SK-N-SH (cell line): ENCODE measurements at regions not wholly inside any gene's neighbourhood (a gene's known extent, or its start where the extent isn't known, plus 50 kb on each side); places are given as distances from the start of the nearest gene placed in this dataset.
A peak's percentile ranks its signal among the peaks of the same experiment; 100 is the strongest.

Source experiments
- CTCF ChIA-PET: fragments of 300-600, 350-600 bp; formaldehyde crosslinking; extraction: SDS; loops from one replicate; lab custom pipeline; 2021; lab: Yijun Ruan, JAX
- POLR2A ChIA-PET: fragments of 350-600 bp; sonication (Branson Sonifier 250); formaldehyde crosslinking; extraction: SDS; loops from one replicate; lab custom pipeline; 2020; ENCODE audit warnings: antibody characterized with exemption, inconsistent platforms; lab: Yijun Ruan, JAX
- DNase-seq: peaks from one replicate; pipeline ENCODE4 v3.0.0; 2012
- H2AFZ ChIP-seq: fragments of 200-600 bp; sonication (generic); 2 replicates; pipeline ENCODE4 v1.8.1; 2016; ENCODE audit warnings: antibody characterized with exemption, mild to moderate bottlenecking, low read depth
- H3F3A ChIP-seq: fragments of 200-600 bp; sonication (generic); replicated peaks from 2 replicates; pipeline ENCODE3; 2016; ENCODE audit warnings: antibody characterized with exemption, mild to moderate bottlenecking; ENCODE audit not compliant: insufficient read depth
- H3K27ac ChIP-seq, 2 experiments: fragments of 200-500 bp in 1 of 2; fragments of 200-600 bp in 1 of 2; sonication (Bioruptor generic) in 1 of 2; sonication (generic), shearing (Covaris generic) in 1 of 2; 2 replicates each; pipeline versions ENCODE4 v1.5.1 to v1.6.1; 2014 to 2016; ENCODE audit warnings: low read depth in 2 of 2, inconsistent platforms in 1 of 2, low read length in 1 of 2, mild to moderate bottlenecking in 1 of 2, mixed read lengths in 1 of 2
- H3K27me3 ChIP-seq: fragments of 200-600 bp; sonication (generic), shearing (Covaris generic); 2 replicates; pipeline ENCODE4 v1.6.1; 2016; ENCODE audit warnings: mixed run types; ENCODE audit not compliant: insufficient read depth
- H3K36me3 ChIP-seq, 2 experiments: fragments of 200-500 bp in 1 of 2; fragments of 200-600 bp in 1 of 2; sonication (Bioruptor generic) in 1 of 2; sonication (generic) in 1 of 2; replicated peaks in 1 of 2; 2 replicates each; pipeline versions ENCODE3 to v1.5.1; 2014 to 2016; ENCODE audit warnings: low read length in 1 of 2, mild to moderate bottlenecking in 1 of 2; ENCODE audit not compliant: insufficient read depth in 2 of 2, control insufficient read depth in 1 of 2
- H3K4me1 ChIP-seq, 2 experiments: fragments of 200-500 bp in 1 of 2; fragments of 200-600 bp in 1 of 2; sonication (Bioruptor generic) in 1 of 2; sonication (generic), shearing (Covaris generic) in 1 of 2; 2 replicates each; pipeline versions ENCODE4 v1.5.1 to v1.6.1; 2014 to 2016; ENCODE audit warnings: low read depth in 1 of 2, low read length in 1 of 2, mixed run types in 1 of 2; ENCODE audit not compliant: insufficient read depth in 2 of 2, control insufficient read depth in 1 of 2
- H3K4me2 ChIP-seq: fragments of 200-600 bp; sonication (generic), shearing (Covaris generic); 2 replicates; pipeline ENCODE4 v1.6.1; 2017; ENCODE audit warnings: mixed run types
- H3K4me3 ChIP-seq, 2 experiments: fragments of 200-500 bp in 1 of 2; fragments of 200-600 bp in 1 of 2; sonication (Bioruptor generic) in 1 of 2; sonication (generic), shearing (Covaris generic) in 1 of 2; 2 replicates each; pipeline versions ENCODE4 v1.5.1 to v1.8.1; 2014 to 2016; ENCODE audit warnings: low read depth in 2 of 2, inconsistent platforms in 1 of 2, low read length in 1 of 2, mild to moderate bottlenecking in 1 of 2, mixed read lengths in 1 of 2, moderate library complexity in 1 of 2
- H3K79me2 ChIP-seq: fragments of 200-600 bp; sonication (generic); 2 replicates; pipeline ENCODE4 v1.8.1; 2017; ENCODE audit warnings: mild to moderate bottlenecking; ENCODE audit not compliant: insufficient read depth
- H3K9ac ChIP-seq: fragments of 200-600 bp; sonication (generic); 2 replicates; pipeline ENCODE4 v1.6.1; 2017; ENCODE audit warnings: mixed run types
- H3K9me2 ChIP-seq: fragments of 200-600 bp; sonication (generic); 2 replicates; pipeline ENCODE4 v1.6.1; 2017; ENCODE audit warnings: mixed run types
- H3K9me3 ChIP-seq: fragments of 200-600 bp; sonication (generic); 2 replicates; pipeline ENCODE4 v1.6.1; 2017; ENCODE audit warnings: mixed run types, mild to moderate bottlenecking, moderate library complexity
- H4K20me1 ChIP-seq: fragments of 200-600 bp; sonication (generic); 2 replicates; pipeline ENCODE4 v1.6.1; 2017; ENCODE audit warnings: mild to moderate bottlenecking, mixed run types; ENCODE audit not compliant: insufficient read depth
- CHD2 ChIP-seq: fragments of 150-350 bp; IDR thresholded peaks from 2 replicates; pipeline ENCODE4 v1.6.1; 2018; ENCODE audit warnings: low read length; ENCODE audit not compliant: partially characterized antibody
- FOXJ3 ChIP-seq: sonication (generic); formaldehyde crosslinking; IDR thresholded peaks from 2 replicates; pipeline ENCODE4 v1.5.1; 2020; ENCODE audit warnings: mild to moderate bottlenecking, missing genetic modification reagents
- GABPA ChIP-seq: IDR thresholded peaks from 2 replicates; pipeline ENCODE4 v1.4.0; 2012; ENCODE audit warnings: low read depth, mild to moderate bottlenecking
- JUND ChIP-seq: IDR thresholded peaks from 2 replicates; pipeline ENCODE4 v1.4.0; 2012
- MAX ChIP-seq: IDR thresholded peaks from 2 replicates; pipeline ENCODE4 v1.4.0; 2012; ENCODE audit warnings: low read depth
- MEF2A ChIP-seq: IDR thresholded peaks from 2 replicates; pipeline ENCODE4 v1.4.0; 2012; ENCODE audit warnings: low read depth, borderline replicate concordance
- MXI1 ChIP-seq: IDR thresholded peaks from 2 replicates; pipeline ENCODE4 v1.6.1; 2012; ENCODE audit warnings: mild to moderate bottlenecking, low read depth, low read length, improper control_type of control experiment
- NFIC ChIP-seq: IDR thresholded peaks from 2 replicates; pipeline ENCODE4 v1.4.0; 2012; ENCODE audit warnings: borderline replicate concordance
- RCOR1 ChIP-seq: fragments of 150-350 bp; IDR thresholded peaks from 2 replicates; pipeline ENCODE4 v1.6.1; 2017; ENCODE audit warnings: antibody characterized with exemption, low read length
- REST ChIP-seq: IDR thresholded peaks from 2 replicates; pipeline ENCODE4 v1.6.1; 2012; ENCODE audit warnings: mild to moderate bottlenecking, low read depth, low read length, moderate library complexity
- RXRA ChIP-seq: IDR thresholded peaks from 2 replicates; pipeline ENCODE4 v1.4.0; 2012; ENCODE audit warnings: low read depth, mild to moderate bottlenecking, borderline replicate concordance
- SMC3 ChIP-seq: IDR thresholded peaks from 2 replicates; pipeline ENCODE4 v1.6.1; 2012; ENCODE audit warnings: low read depth, low read length, improper control_type of control experiment
- TEAD4 ChIP-seq: IDR thresholded peaks from 2 replicates; pipeline ENCODE4 v1.4.0; 2012; ENCODE audit warnings: mild to moderate bottlenecking, borderline replicate concordance; ENCODE audit not compliant: insufficient read depth
- USF2 ChIP-seq: fragments of 150-350 bp; IDR thresholded peaks from 2 replicates; pipeline ENCODE4 v1.6.1; 2017; ENCODE audit warnings: antibody characterized with exemption, low read length, low read depth, borderline replicate concordance
- YY1 ChIP-seq: IDR thresholded peaks from 2 replicates; pipeline ENCODE4 v1.4.0; 2012; ENCODE audit warnings: low read depth, mild to moderate bottlenecking
- ZBTB33 ChIP-seq: IDR thresholded peaks from 2 replicates; pipeline ENCODE4 v1.4.0; 2012; ENCODE audit warnings: low read depth, borderline replicate concordance
- WGBS: methylation state at CpG from one replicate; pipeline ENCODE4 v1.1.6; 2017; ENCODE audit warnings: low lambda C conversion rate; 5-methylcytosine and 5-hydroxymethylcytosine counted together

- Histone ChIP-seq H3K4me3 (no peak overlapping the region), H3F3A (no peaks in the 10 kb centered on the region), H3K9me2 (no peaks in the 10 kb centered on the region), H2AFZ (no peak overlapping the region), H3K36me3 (no peaks in the 10 kb centered on the region), H3K4me1 (peaks cover 0 to 21% of the 10 kb centered on the region in 2 experiments; a peak in 2 of 4 replicates), H3K27ac (peak overlapping the region in 1 of 2 experiments; percentile 77; a peak in 2 of 4 replicates), H3K9ac (no peak overlapping the region), H4K20me1 (no peaks in the 10 kb centered on the region), H3K79me2 (no peaks in the 10 kb centered on the region), H3K9me3 (no peaks in the 10 kb centered on the region), H3K4me2 (no peak overlapping the region), H3K27me3 (no peaks in the 10 kb centered on the region)
- WGBS = 8% methylated on average over 1 of the region's 1 CpG
- ChIA-PET CTCF (no interaction called here), POLR2A (no interaction called here)
- TF ChIP-seq MEF2A = no peak
- TF ChIP-seq FOXJ3 (CRISPR knock-in tag) = no peak
- TF ChIP-seq TEAD4 = no peak
- no peak for TF ChIP-seq JUND
- TF ChIP-seq GABPA = no peak
- TF ChIP-seq SMC3 = no peak
- TF ChIP-seq MAX = no peak
- TF ChIP-seq ZBTB33 = no peak
- TF ChIP-seq CHD2 = peak; percentile 45
- no peak for TF ChIP-seq REST
- peak; percentile 62; the same call in 1 of the 2 replicates for TF ChIP-seq MXI1
- TF ChIP-seq RXRA = no peak
- no peak for TF ChIP-seq RCOR1
- no peak for TF ChIP-seq USF2
- no peak for TF ChIP-seq YY1
- no peak for TF ChIP-seq NFIC
- peak; percentile 42 for DNase-seq
Measured at GRCh38 chr11:131302836-131303235, 67.6 kb upstream of the NTM start.
